Cardiac muscle cell (in vitro differentiated cells and primary cell): ENCODE measurements at regions not wholly inside any gene's neighbourhood (a gene's known extent, or its start where the extent isn't known, plus 50 kb on each side); places are given as distances from the start of the nearest gene placed in this dataset.

Source experiments
- DNase-seq, 2 donors: peaks; one replicate each; pipeline versions ENCODE4 v3.0.0 to v3.0.0-alpha.2; 2010 to 2017; ENCODE audit warnings: low read depth in 1 of 2, low spot score in 1 of 2
- H3K27ac ChIP-seq: fragments of 200-600 bp; sonication (generic); 2 replicates; pipeline ENCODE4 v1.5.1; 2016
- H3K27me3 ChIP-seq: fragments of 200-600 bp; sonication (generic); 2 replicates; pipeline ENCODE4 v1.6.0; 2016; ENCODE audit warnings: control low read depth
- H3K36me3 ChIP-seq: fragments of 200-600 bp; sonication (generic); 2 replicates; pipeline ENCODE4 v1.5.1; 2016; ENCODE audit warnings: control low read depth
- H3K4me1 ChIP-seq: fragments of 200-600 bp; sonication (generic); 2 replicates; pipeline ENCODE4 v1.8.1; 2017; ENCODE audit warnings: low read depth, mild to moderate bottlenecking, mixed run types
- H3K4me3 ChIP-seq: fragments of 200-600 bp; sonication (generic); 2 replicates; pipeline ENCODE4 v1.5.1; 2016; ENCODE audit warnings: mild to moderate bottlenecking
- H3K9me3 ChIP-seq: fragments of 200-600 bp; sonication (generic); 2 replicates; pipeline ENCODE4 v1.5.1; 2017; ENCODE audit warnings: low read depth, mild to moderate bottlenecking, control low read depth
- CTCF ChIP-seq: IDR thresholded peaks from 2 replicates; pipeline ENCODE4 v1.5.1; 2012; ENCODE audit warnings: low read depth, mild to moderate bottlenecking, low read length

DNA sequence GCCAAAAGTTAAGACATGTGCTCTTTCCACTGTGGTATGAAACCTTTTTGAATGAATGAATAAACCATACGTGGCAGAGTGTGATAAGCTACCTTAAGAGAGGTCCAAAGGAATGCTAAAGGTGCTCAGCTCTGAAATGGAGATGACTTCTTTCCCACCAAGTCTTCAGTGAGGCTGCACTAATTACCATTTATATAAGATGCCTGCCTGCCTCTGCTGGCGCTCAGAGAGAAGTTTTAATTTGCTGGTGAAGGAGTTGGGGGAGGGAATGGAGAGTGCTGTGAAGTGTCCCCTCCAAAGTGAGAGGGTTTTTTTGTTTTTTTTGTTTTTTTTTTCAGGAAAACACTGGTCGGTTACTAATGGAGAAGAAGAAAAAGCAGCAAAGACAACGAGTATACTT is 559.0 kb downstream of the OMA1 start:
- DNase-seq: no peak
- Histone ChIP-seq H3K27me3 (no peaks in the 10 kb centered on the region), H3K36me3 (no peaks in the 10 kb centered on the region), H3K9me3 (no peaks in the 10 kb centered on the region), H3K4me3 (no peak overlapping the region), H3K4me1 (no peaks in the 10 kb centered on the region), H3K27ac (no peak overlapping the region)
- no peak for TF ChIP-seq CTCF

- Histone ChIP-seq H3K27me3 (no peaks in the 10 kb centered on the region), H3K9me3 (no peaks in the 10 kb centered on the region), H3K36me3 (no peaks in the 10 kb centered on the region), H3K4me3 (no peak overlapping the region), H3K4me1 (no peaks in the 10 kb centered on the region), H3K27ac (no peak overlapping the region)
- DNase-seq: no peak
- TF ChIP-seq CTCF: no peak
Measured at GRCh38 chr1:57986432-57986831, 560.1 kb downstream of the OMA1 start.

DNA sequence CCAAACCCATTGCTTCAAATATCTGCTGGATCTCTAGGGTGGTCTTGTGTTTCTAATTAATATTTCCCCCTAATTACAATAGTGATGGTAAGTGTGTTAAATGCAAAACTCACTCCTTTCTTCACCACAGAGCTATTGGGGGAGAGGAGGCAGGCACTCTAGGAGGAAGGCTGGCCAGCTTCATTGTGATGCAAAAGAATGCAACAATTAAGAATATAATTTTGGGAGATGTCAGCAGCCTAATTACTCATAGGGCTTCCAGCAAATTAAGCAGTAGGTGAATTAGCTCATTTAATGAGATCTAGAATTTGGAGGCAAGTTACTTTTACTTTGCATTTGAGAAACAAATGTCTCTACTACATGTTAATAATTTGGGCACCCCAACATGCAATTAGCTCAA is 560.4 kb upstream of the DAB1 start:
- no peak overlapping the region for H3K27ac ChIP-seq
- H3K4me3 ChIP-seq: no peak overlapping the region
- H3K4me1 ChIP-seq: no peaks in the 10 kb centered on the region
- DNase-seq: no peak
- no peaks in the 10 kb centered on the region for H3K27me3 ChIP-seq
- H3K36me3 ChIP-seq: no peaks in the 10 kb centered on the region
- no peak for TF ChIP-seq CTCF
- no peaks in the 10 kb centered on the region for H3K9me3 ChIP-seq

GRCh38 chr1:57983441-57983840 is 559.6 kb upstream of the DAB1 start:
- Histone ChIP-seq H3K9me3 (no peaks in the 10 kb centered on the region), H3K27me3 (no peaks in the 10 kb centered on the region), H3K27ac (no peak overlapping the region), H3K4me3 (no peak overlapping the region), H3K4me1 (no peaks in the 10 kb centered on the region), H3K36me3 (no peaks in the 10 kb centered on the region)
- TF ChIP-seq CTCF: no peak
- no peak for DNase-seq

- no peaks in the 10 kb centered on the region for H3K36me3 ChIP-seq
- no peaks in the 10 kb centered on the region for H3K9me3 ChIP-seq
Measured at GRCh38 chr1:57982852-57983251, 559.0 kb upstream of the DAB1 start.

More at GRCh38 chr1:57982852-57983251, 559.0 kb upstream of the DAB1 start:
- no peak for DNase-seq
- no peak overlapping the region for H3K4me3 ChIP-seq
- H3K4me1 ChIP-seq: no peaks in the 10 kb centered on the region
- H3K27ac ChIP-seq: no peak overlapping the region
- H3K27me3 ChIP-seq: no peaks in the 10 kb centered on the region
- no peak for TF ChIP-seq CTCF
